ENCODE measurements at regions not wholly inside any gene's neighbourhood (a gene's known extent, or its start where the extent isn't known, plus 50 kb on each side); places are given as distances from the start of the nearest gene placed in this dataset.

GRCh38 chr2:38509947-38510326 is 92.8 kb downstream of the HNRNPLL start:
- DNase-seq: no peak

DNA sequence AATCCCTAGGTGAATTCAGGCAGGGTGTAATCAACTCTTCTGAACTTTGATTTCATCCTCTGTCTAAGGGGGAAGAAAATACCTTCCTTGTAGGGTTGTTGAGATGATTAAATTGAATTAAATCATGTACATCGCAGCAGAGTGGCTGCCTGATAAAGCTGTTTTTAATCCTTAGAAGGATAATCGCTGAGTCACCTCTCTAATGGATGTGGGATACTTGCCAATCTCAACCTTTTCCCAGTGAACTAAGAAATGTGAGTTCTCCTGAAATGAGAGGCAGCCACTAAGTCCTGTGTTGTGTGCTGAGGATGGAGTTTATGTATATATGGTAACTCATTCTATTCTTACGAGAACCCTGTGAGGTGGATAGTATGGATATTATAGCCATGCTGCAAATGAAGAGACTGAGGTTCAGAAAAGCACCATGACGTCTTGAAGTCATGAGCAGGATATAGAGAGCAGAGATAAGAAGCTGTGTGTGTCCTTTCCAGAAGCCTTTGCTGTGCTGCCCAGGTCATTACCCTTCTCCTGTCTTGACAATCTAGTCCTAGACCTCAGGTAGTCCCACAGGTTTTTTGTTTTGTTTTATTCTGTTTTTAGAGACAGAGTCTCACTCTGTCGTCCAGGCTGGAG is 93.3 kb downstream of the HNRNPLL start:
- no peak for DNase-seq

- peak; percentile 66 for DNase-seq
These were observed 94.3 kb downstream of the HNRNPLL start for GRCh38 chr2:38508311-38509039.

GRCh38 chr2:38507712-38508111 is 95.0 kb downstream of the HNRNPLL start:
- DNase-seq: no peak

GRCh38 chr2:38505779-38506178 is 96.9 kb downstream of the HNRNPLL start:
- DNase-seq: no peak

DNA sequence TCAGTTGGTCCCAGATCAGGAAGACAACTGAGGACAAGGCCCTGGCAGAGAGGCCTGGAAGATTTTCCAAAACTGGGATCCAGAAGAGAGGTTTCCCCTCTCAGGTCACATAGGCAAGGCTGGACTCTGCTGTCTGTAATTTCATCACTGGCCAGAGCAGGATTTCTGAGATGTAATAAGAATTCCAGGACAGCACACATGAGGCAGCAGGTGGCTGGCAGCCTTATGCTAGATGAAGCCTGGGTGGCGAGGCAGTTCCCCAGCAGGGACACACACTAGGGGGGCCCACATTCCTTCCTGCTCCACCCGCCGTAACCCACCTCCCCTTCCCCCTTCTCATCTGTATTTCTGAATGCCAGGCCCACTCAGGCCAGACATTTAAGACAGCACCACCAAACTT is 98.6 kb downstream of the HNRNPLL start:
- no peak for DNase-seq

- DNase-seq: no peak
These were observed 100.6 kb downstream of the HNRNPLL start for GRCh38 chr2:38502107-38502506.

GRCh38 chr2:38500283-38500634 is 102.5 kb downstream of the HNRNPLL start:
- DNase-seq: no peak

DNA sequence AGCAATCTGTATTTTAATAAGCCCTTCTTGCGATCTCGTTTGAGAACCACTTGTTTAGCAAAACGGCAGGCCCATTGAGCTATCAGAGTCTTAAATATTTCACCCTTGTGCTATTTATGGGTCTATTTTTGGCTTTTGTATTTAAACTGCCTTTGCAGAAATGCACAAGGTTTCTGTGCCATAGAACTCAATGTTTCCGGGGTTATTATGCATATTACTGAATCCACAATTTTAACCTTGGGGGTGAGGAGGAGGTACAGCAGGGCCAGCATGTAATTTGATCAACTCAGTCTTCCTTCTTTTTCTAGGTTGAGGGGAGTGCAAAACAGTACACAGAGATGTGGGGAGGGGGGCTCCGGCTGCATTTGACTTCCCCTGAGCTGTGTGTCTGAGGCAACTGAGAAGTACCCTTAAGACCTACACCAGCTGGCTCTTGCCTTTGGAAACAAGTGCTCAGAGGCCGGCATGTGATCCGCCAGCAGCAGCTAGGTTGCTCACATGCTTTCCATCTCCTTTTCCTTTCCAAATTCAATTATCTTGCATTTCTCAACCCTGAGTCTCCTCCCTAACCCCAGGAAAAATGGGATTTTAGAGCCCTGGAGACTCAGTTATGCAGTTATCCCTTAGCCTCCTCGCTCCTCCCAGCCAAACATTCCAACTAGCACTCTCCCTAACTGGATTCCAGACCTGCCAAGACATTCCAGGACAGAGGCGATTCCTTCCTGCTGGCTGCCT is 103.0 kb downstream of the HNRNPLL start:
- no peak for DNase-seq

DNA sequence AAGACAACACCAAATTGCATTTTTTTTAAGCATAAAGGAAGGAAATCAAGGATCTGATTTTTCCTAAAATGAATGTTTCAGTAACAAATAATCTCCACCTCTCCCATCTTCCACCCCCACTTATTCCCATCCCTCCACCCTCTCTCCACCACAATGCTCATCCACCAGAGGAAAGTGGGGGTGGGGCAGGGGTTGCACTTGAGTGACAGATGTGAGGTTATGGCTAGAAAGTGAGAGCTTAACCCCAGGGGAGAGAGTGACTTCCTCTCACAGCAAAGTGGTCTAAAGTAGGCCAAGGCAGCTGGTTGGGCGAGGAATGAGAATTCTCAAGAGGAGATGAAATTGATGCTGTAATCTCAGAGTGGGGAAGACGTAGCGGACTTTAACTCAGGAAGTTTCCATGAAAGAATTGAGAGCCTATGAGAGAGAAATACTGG is 104.7 kb downstream of the HNRNPLL start:
- DNase-seq: no peak

- DNase-seq: no peak
These were observed 105.1 kb downstream of the HNRNPLL start for GRCh38 chr2:38497670-38498037.

GRCh38 chr2:38496927-38497669 is 105.6 kb downstream of the HNRNPLL start:
- no peak for DNase-seq

DNA sequence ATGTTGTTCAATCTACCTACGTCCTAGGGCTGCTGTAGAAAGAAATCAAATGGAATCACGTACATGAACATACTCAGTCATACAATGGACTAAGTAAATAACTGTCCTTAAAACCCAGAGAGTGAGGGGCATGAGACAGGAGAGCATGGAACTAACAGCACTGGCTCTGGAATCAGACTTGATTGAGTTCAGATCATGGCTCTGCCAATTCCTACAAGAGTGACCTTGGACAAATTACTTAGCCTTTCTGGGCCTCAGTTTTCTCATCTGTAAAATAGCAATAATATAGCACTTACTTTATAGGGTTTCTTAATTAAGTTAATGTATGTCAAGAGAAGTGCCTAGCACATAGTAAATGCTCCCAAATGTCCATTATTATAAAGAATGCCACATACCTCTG is 106.8 kb downstream of the HNRNPLL start:
- DNase-seq: no peak

GRCh38 chr2:38494394-38494793 is 108.3 kb downstream of the HNRNPLL start:
- DNase-seq: no peak

DNA sequence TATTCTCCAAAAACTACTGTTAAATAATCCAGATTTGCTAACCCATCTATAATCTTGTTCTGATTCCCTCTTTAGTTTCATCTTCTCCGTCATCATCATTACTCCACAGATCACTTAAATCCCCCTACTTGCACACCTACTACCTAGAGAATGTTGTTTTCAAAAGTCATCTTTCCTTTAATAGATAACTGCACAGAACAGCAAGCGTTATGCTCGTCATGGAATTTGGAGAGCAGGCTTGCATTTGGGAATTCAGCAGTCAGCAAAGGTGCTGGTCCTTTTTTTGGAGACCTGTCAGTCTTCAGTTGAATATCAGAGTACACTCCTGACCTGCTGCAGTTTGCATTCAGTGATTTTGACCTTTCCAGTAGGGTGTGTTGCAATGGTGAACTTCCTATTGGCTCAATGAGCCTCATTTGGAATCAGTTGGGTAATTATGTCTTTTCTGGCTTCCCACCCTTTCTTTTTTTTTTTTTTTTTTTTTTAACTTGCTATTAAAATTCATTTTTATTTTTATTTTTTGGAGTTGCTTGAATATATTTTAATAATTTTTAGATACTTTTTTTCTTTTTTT is 110.6 kb downstream of the HNRNPLL start:
- no peak for DNase-seq

- DNase-seq: no peak
These were observed 111.3 kb downstream of the HNRNPLL start for GRCh38 chr2:38491436-38491835.

GRCh38 chr2:38489846-38490245 is 112.8 kb upstream of the ATL2 start:
- no peak for DNase-seq

DNA sequence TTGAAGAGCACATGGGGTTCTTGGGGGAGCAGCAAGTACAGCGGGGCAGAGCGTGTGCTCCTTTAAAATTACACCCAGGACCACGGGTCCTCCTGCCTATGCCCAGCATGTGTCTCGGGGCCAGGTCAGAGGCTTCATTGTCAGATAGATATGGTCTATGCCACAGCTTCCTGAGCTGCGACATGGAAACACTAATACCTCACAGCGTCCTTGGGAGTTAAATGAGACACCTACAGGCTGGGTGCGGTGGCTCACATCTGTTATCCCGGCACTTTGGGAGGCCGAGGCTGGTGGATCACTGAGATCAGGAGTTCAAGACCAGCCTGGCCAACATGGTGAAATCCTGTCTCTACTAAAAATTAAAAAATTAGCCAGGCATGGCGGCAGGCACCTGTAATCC is 110.8 kb upstream of the ATL2 start:
- no peak for DNase-seq

DNA sequence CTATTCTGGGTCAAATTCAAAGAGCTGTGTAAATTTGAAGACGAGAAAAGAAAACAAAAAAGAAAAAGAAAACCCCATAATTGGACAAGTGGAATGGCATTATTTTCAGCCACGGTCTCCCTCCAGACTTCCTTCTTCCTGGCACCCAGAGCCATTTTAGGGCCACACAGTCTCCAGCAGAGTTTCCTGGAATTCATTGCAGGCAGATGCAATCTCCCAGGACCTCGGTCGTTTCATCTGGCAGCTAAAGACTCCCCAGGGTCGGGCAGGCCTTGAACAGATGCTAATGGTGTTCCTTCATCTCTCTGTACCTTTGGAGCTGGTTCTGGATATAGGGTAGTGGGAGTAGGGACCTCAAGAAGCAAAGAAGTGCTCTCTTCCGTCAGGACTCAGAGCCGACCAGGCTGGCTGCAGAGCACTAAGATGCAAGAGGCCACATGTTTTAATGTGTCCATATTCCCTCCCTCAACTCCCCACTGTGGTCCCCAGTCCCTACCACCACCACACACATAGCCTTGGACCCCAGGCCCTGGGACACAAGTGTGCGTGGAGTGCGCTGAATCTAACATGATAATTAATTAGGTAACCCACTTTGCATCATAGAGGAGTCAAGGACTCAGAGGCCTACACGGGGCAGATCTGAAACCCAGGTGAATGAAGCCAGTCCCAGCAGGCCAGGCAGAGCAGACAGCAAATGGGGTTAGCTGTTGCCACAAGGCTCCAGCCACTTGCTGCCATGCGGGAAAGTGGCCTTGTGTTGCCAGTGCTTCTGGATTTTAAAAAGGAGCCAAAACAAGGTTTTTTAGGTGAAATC is 109.3 kb upstream of the ATL2 start:
- DNase-seq: no peak

- no peak for DNase-seq
These were observed 108.7 kb upstream of the ATL2 start for GRCh38 chr2:38485734-38486133.

GRCh38 chr2:38484957-38485356 is 107.9 kb upstream of the ATL2 start:
- no peak for DNase-seq

DNA sequence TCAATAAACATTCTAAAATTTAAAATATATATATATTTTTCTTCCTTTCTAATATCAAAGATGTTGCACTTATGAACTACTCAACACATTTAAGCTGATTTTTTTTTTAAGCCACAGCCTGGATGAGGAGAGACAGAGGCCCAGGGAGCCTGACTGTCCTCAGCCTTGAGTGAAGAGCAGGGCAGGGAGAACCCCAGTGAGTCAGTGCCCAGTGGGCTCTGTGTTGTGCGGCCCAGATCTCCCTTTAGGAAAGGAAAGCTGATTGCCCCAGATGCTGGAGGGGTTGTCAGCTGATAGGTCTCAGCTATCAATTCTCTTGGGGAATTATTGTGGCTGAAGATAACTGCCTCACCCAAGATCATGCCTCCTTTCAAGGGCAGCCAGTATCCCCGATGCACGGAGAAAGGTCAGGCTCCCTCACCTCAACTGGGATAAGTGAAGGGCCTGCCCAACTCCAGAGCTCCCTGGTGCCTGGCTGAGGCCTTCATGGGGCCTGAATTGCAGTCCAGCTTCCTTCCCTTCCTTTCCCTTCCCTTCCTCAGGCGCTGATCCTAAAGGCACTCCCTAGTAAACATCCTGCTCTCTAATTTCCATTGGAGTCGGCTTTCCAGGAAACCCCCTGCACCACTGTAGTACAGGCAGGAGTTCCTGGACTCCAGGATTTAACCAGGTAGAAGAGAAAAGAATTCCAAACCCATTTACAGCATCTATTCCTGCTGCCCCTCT is 106.9 kb upstream of the ATL2 start:
- DNase-seq: no peak
